A549 (cell line): ENCODE measurements at regions not wholly inside any gene's neighbourhood (a gene's known extent, or its start where the extent isn't known, plus 50 kb on each side); places are given as distances from the start of the nearest gene placed in this dataset.

ENCODE experiments used
- ATAC-seq, 2 experiments: fragments of 200-7000 bp in 1 of 2; fragments of >200 bp in 1 of 2; cut with Nextera tagmentation in 1 of 2; cut with Tn5 transposase in 1 of 2; 3 replicates each; pipeline versions ENCODE4 v1.8.0 to v1.9.1; 2018 to 2020; ENCODE audit warnings: mild to moderate bottlenecking in 1 of 2, moderate library complexity in 1 of 2
- CTCF ChIA-PET: fragments of 300-600 bp; sonication (Branson Sonifier 250); formaldehyde crosslinking; extraction: SDS; loops from one replicate; lab custom pipeline; 2021; ENCODE audit warnings: antibody characterized with exemption, inconsistent platforms; lab: Yijun Ruan, JAX
- POLR2A ChIA-PET: fragments of 350-600 bp; formaldehyde crosslinking; extraction: SDS; loops from one replicate; lab custom pipeline; 2021; ENCODE audit warnings: antibody characterized with exemption, inconsistent platforms; lab: Yijun Ruan, JAX
- DNase-seq, 2 experiments: peaks; one replicate each; pipeline versions ENCODE4 v3.0.0 to v3.0.0-alpha.2; 2011 to 2016; ENCODE audit warnings: low read depth in 1 of 2, low spot score in 1 of 2
- FAIRE-seq: peaks from 2 replicates; lab custom pipeline; 2011; peaks lifted over from hg19 to GRCh38; lab: Jason Lieb, UNC
- H3K27ac ChIP-seq, 2 experiments: fragments of >200 bp; sonication (Bioruptor Twin); formaldehyde crosslinking; 3 replicates each; pipeline ENCODE4 v1.5.1; 2016 to 2017
- H3K4me1 ChIP-seq: fragments of >200 bp; sonication (Bioruptor Twin); formaldehyde crosslinking; 3 replicates; pipeline ENCODE4 v1.6.1; 2016
- H3K4me2 ChIP-seq: fragments of >200 bp; sonication (Bioruptor Twin); formaldehyde crosslinking; 3 replicates; pipeline ENCODE4 v1.6.1; 2016
- H3K4me3 ChIP-seq: fragments of >200 bp; sonication (Bioruptor Twin); formaldehyde crosslinking; 3 replicates; pipeline ENCODE4 v1.5.1; 2016
- H3K9me3 ChIP-seq: fragments of >200 bp; sonication (Bioruptor Twin); formaldehyde crosslinking; 3 replicates; pipeline ENCODE4 v1.6.1; 2016
- ATOH8 ChIP-seq: fragments of 250-450 bp; sonication (Bioruptor Pico); IDR thresholded peaks from 2 replicates; pipeline ENCODE4 v1.5.0; 2020; ENCODE audit warnings: low read depth, mild to moderate bottlenecking, moderate library complexity
- BHLHE40 ChIP-seq: IDR thresholded peaks from 2 replicates; pipeline ENCODE4 v1.6.1; 2012; ENCODE audit warnings: low read depth, low read length, inconsistent platforms
- CBX2 ChIP-seq: fragments of 200-600 bp; sonication (generic); IDR thresholded peaks from 2 replicates; pipeline ENCODE4 v1.6.1; 2016; ENCODE audit warnings: low read depth, mild to moderate bottlenecking, borderline replicate concordance
- CHD2 ChIP-seq: fragments of 150-350 bp; IDR thresholded peaks from 2 replicates; pipeline ENCODE4 v1.6.1; 2014; ENCODE audit warnings: low read length; ENCODE audit not compliant: partially characterized antibody
- EHMT2 ChIP-seq: fragments of 200-600 bp; sonication (generic); IDR thresholded peaks from 2 replicates; pipeline ENCODE4 v1.6.1; 2016; ENCODE audit warnings: antibody characterized with exemption, low read depth, mild to moderate bottlenecking, moderate library complexity
- ELK1 ChIP-seq: fragments of 150-350 bp; IDR thresholded peaks from 2 replicates; pipeline ENCODE4 v1.6.1; 2014; ENCODE audit warnings: low read depth, mild to moderate bottlenecking, low read length
- EP300 ChIP-seq, 2 experiments: fragments of >200 bp; sonication (Bioruptor Twin); formaldehyde crosslinking; IDR thresholded peaks; 2 replicates in 1 of 2; 3 replicates in 1 of 2; pipeline ENCODE4 v1.6.1; 2016 to 2017
- FOSB ChIP-seq: fragments of 250-450 bp; sonication (Bioruptor Pico); IDR thresholded peaks from 2 replicates; pipeline ENCODE4 v1.5.0; 2020; ENCODE audit warnings: mild to moderate bottlenecking, moderate library complexity
- FOXS1 ChIP-seq: fragments of 250-450 bp; sonication (Bioruptor Pico); IDR thresholded peaks from 2 replicates; pipeline ENCODE4 v1.5.0; 2020; ENCODE audit warnings: mild to moderate bottlenecking, moderate library complexity
- HMGXB4 ChIP-seq: fragments of 250-450 bp; sonication (Bioruptor Pico); IDR thresholded peaks from 2 replicates; pipeline ENCODE4 v1.5.0; 2021; ENCODE audit warnings: mild to moderate bottlenecking, moderate library complexity, borderline replicate concordance
- HOXA7 ChIP-seq: fragments of 250-450 bp; sonication (Bioruptor Pico); IDR thresholded peaks from 2 replicates; pipeline ENCODE4 v1.5.0; 2020; ENCODE audit warnings: mild to moderate bottlenecking, moderate library complexity
- HOXB13 ChIP-seq: fragments of 250-450 bp; sonication (Bioruptor Pico); IDR thresholded peaks from 2 replicates; pipeline ENCODE4 v1.5.0; 2020; ENCODE audit warnings: low read depth, mild to moderate bottlenecking, moderate library complexity
- MAX ChIP-seq: IDR thresholded peaks from 2 replicates; pipeline ENCODE4 v1.6.1; 2012
- NFE2L2 ChIP-seq: fragments of 150-350 bp; conservative IDR thresholded peaks from 2 replicates; pipeline ENCODE4 v1.6.1; 2014; ENCODE audit warnings: low read length
- POLR2AphosphoS2 ChIP-seq: conservative IDR thresholded peaks from 2 replicates; pipeline ENCODE4 v1.6.1; 2012; ENCODE audit warnings: low read length, improper control_type of control experiment, inconsistent platforms
- RCOR1 ChIP-seq: fragments of 150-350 bp; IDR thresholded peaks from 2 replicates; pipeline ENCODE4 v1.6.1; 2014; ENCODE audit warnings: antibody characterized with exemption, low read length, low read depth
- REST ChIP-seq: fragments of 200-600 bp; sonication (generic); IDR thresholded peaks from 2 replicates; pipeline ENCODE4 v1.6.1; 2016; ENCODE audit warnings: antibody characterized with exemption, mild to moderate bottlenecking, moderate library complexity
- SREBF2 ChIP-seq: fragments of 450-650 bp; IDR thresholded peaks from 2 replicates; pipeline ENCODE4 v1.6.1; 2014; ENCODE audit warnings: mild to moderate bottlenecking, moderate library complexity
- USF2 ChIP-seq: fragments of 450-650 bp; IDR thresholded peaks from 2 replicates; pipeline ENCODE4 v1.6.1; 2014; ENCODE audit warnings: antibody characterized with exemption
- WGBS: methylation state at CpG from one replicate; pipeline ENCODE4 v1.1.6; 2017; ENCODE audit errors: missing lambda C conversion rate; 5-methylcytosine and 5-hydroxymethylcytosine counted together

GRCh38 chr13:47299304-47299703, 402.5 kb upstream of the HTR2A start:
- Histone ChIP-seq H3K4me2 (no peak overlapping the region), H3K9me3 (no peaks in the 10 kb centered on the region), H3K4me3 (no peak overlapping the region), H3K27ac (no peak overlapping the region), H3K4me1 (no peaks in the 10 kb centered on the region)
- TF ChIP-seq RCOR1, result no peak
- no peak for TF ChIP-seq POLR2AphosphoS2
- TF ChIP-seq CHD2, result no peak
- no peak for TF ChIP-seq ATOH8 (CRISPR knock-in tag)
- no peak for TF ChIP-seq BHLHE40
- TF ChIP-seq HMGXB4 (CRISPR knock-in tag), result no peak
- TF ChIP-seq USF2, result no peak
- no peak for TF ChIP-seq HOXA7 (CRISPR knock-in tag)
- TF ChIP-seq CBX2, result no peak
- TF ChIP-seq REST, result no peak
- TF ChIP-seq EP300 (IDR thresholded peaks at IDR 0.05), result no peak
- TF ChIP-seq HOXB13 (CRISPR knock-in tag), result no peak
- TF ChIP-seq EHMT2, result no peak
- DNase-seq (no peak), ATAC-seq (no peak), FAIRE-seq (no peak)
- ChIA-PET CTCF (no interaction called here), POLR2A (no interaction called here)

- Histone ChIP-seq H3K4me2 (no peak overlapping the region), H3K27ac (no peak overlapping the region), H3K4me1 (no peaks in the 10 kb centered on the region), H3K4me3 (no peak overlapping the region), H3K9me3 (no peaks in the 10 kb centered on the region)
- 0% methylated on average over 2 of the region's 2 CpGs for WGBS
- no peak for FAIRE-seq
- ChIA-PET POLR2A (no interaction called here), CTCF (no interaction called here)
- DNase-seq, result no peak
- ATAC-seq, result no peak
- TF ChIP-seq BHLHE40 (no peak), ATOH8 (CRISPR knock-in tag) (no peak), ELK1 (no peak), NFE2L2 (no peak), CHD2 (no peak), HMGXB4 (CRISPR knock-in tag) (no peak), HOXA7 (CRISPR knock-in tag) (no peak), SREBF2 (no peak), REST (no peak), FOXS1 (no peak), MAX (no peak), FOSB (no peak)
These were observed 401.7 kb upstream of the HTR2A start for GRCh38 chr13:47298506-47298905.
